ENCODE measurements at regions not wholly inside any gene's neighbourhood (a gene's known extent, or its start where the extent isn't known, plus 50 kb on each side); places are given as distances from the start of the nearest gene placed in this dataset.

GRCh38 chr2:158049129-158049855 is 52.4 kb upstream of the UPP2 start:
- no peak for DNase-seq

GRCh38 chr2:158048327-158048726 is 53.3 kb upstream of the UPP2 start:
- no peak for DNase-seq

GRCh38 chr2:158047156-158047611 is 54.5 kb upstream of the UPP2 start:
- no peak for DNase-seq

GRCh38 chr2:158046121-158046880 is 55.4 kb upstream of the UPP2 start:
- no peak for DNase-seq

- DNase-seq = no peak
Measured at GRCh38 chr2:158045362-158045761, 56.3 kb upstream of the UPP2 start.

GRCh38 chr2:158043181-158043948 is 58.3 kb upstream of the UPP2 start:
- DNase-seq = peak in 1 of 2 donors; percentile 2

- no peak for DNase-seq
Measured at GRCh38 chr2:158042666-158043065, 59.0 kb upstream of the UPP2 start.

- peak in 1 of 2 donors; percentile 53 for DNase-seq
Measured at GRCh38 chr2:158042245-158042644, 59.4 kb upstream of the UPP2 start.

GRCh38 chr2:158041400-158041799 is 60.3 kb upstream of the UPP2 start:
- DNase-seq = no peak

GRCh38 chr2:158038901-158039300 is 62.8 kb upstream of the UPP2 start:
- DNase-seq = no peak

- peak; percentile 6 to 76 for DNase-seq
Measured at GRCh38 chr2:158034198-158034866, 67.3 kb upstream of the UPP2 start.

- no peak for DNase-seq
Measured at GRCh38 chr2:158031371-158031770, 70.3 kb upstream of the UPP2 start.

- no peak for DNase-seq
Measured at GRCh38 chr2:158025255-158025996, 76.2 kb upstream of the UPP2 start.

GRCh38 chr2:158024288-158024898 is 77.3 kb upstream of the UPP2 start:
- DNase-seq = peak in 1 of 2 donors; percentile 16

GRCh38 chr2:158022888-158023287 is 78.8 kb upstream of the UPP2 start:
- DNase-seq = no peak

- no peak for DNase-seq
Measured at GRCh38 chr2:158021226-158021625, 80.5 kb upstream of the UPP2 start.

GRCh38 chr2:158015428-158016076 is 86.1 kb upstream of the UPP2 start:
- no peak for DNase-seq

GRCh38 chr2:158013891-158014290 is 87.8 kb upstream of the UPP2 start:
- DNase-seq = no peak

- no peak for DNase-seq
Measured at GRCh38 chr2:158011055-158011771, 90.5 kb upstream of the UPP2 start.

GRCh38 chr2:158009399-158009798 is 92.3 kb upstream of the UPP2 start:
- no peak for DNase-seq
